SK-N-SH (cell line): ENCODE measurements at regions not wholly inside any gene's neighbourhood (a gene's known extent, or its start where the extent isn't known, plus 50 kb on each side); places are given as distances from the start of the nearest gene placed in this dataset.

Source experiments
- CTCF ChIA-PET: fragments of 300-600, 350-600 bp; formaldehyde crosslinking; extraction: SDS; loops from one replicate; lab custom pipeline; 2021; lab: Yijun Ruan, JAX
- POLR2A ChIA-PET: fragments of 350-600 bp; sonication (Branson Sonifier 250); formaldehyde crosslinking; extraction: SDS; loops from one replicate; lab custom pipeline; 2020; ENCODE audit warnings: antibody characterized with exemption, inconsistent platforms; lab: Yijun Ruan, JAX
- DNase-seq: peaks from one replicate; pipeline ENCODE4 v3.0.0; 2012
- H2AFZ ChIP-seq: fragments of 200-600 bp; sonication (generic); 2 replicates; pipeline ENCODE4 v1.8.1; 2016; ENCODE audit warnings: antibody characterized with exemption, mild to moderate bottlenecking, low read depth
- H3F3A ChIP-seq: fragments of 200-600 bp; sonication (generic); replicated peaks from 2 replicates; pipeline ENCODE3; 2016; ENCODE audit warnings: antibody characterized with exemption, mild to moderate bottlenecking; ENCODE audit not compliant: insufficient read depth
- H3K27ac ChIP-seq, 2 experiments: fragments of 200-500 bp in 1 of 2; fragments of 200-600 bp in 1 of 2; sonication (Bioruptor generic) in 1 of 2; sonication (generic), shearing (Covaris generic) in 1 of 2; 2 replicates each; pipeline versions ENCODE4 v1.5.1 to v1.6.1; 2014 to 2016; ENCODE audit warnings: low read depth in 2 of 2, inconsistent platforms in 1 of 2, low read length in 1 of 2, mild to moderate bottlenecking in 1 of 2, mixed read lengths in 1 of 2
- H3K27me3 ChIP-seq: fragments of 200-600 bp; sonication (generic), shearing (Covaris generic); 2 replicates; pipeline ENCODE4 v1.6.1; 2016; ENCODE audit warnings: mixed run types; ENCODE audit not compliant: insufficient read depth
- H3K36me3 ChIP-seq, 2 experiments: fragments of 200-500 bp in 1 of 2; fragments of 200-600 bp in 1 of 2; sonication (Bioruptor generic) in 1 of 2; sonication (generic) in 1 of 2; replicated peaks in 1 of 2; 2 replicates each; pipeline versions ENCODE3 to v1.5.1; 2014 to 2016; ENCODE audit warnings: low read length in 1 of 2, mild to moderate bottlenecking in 1 of 2; ENCODE audit not compliant: insufficient read depth in 2 of 2, control insufficient read depth in 1 of 2
- H3K4me1 ChIP-seq, 2 experiments: fragments of 200-500 bp in 1 of 2; fragments of 200-600 bp in 1 of 2; sonication (Bioruptor generic) in 1 of 2; sonication (generic), shearing (Covaris generic) in 1 of 2; 2 replicates each; pipeline versions ENCODE4 v1.5.1 to v1.6.1; 2014 to 2016; ENCODE audit warnings: low read depth in 1 of 2, low read length in 1 of 2, mixed run types in 1 of 2; ENCODE audit not compliant: insufficient read depth in 2 of 2, control insufficient read depth in 1 of 2
- H3K4me2 ChIP-seq: fragments of 200-600 bp; sonication (generic), shearing (Covaris generic); 2 replicates; pipeline ENCODE4 v1.6.1; 2017; ENCODE audit warnings: mixed run types
- H3K4me3 ChIP-seq, 2 experiments: fragments of 200-500 bp in 1 of 2; fragments of 200-600 bp in 1 of 2; sonication (Bioruptor generic) in 1 of 2; sonication (generic), shearing (Covaris generic) in 1 of 2; 2 replicates each; pipeline versions ENCODE4 v1.5.1 to v1.8.1; 2014 to 2016; ENCODE audit warnings: low read depth in 2 of 2, inconsistent platforms in 1 of 2, low read length in 1 of 2, mild to moderate bottlenecking in 1 of 2, mixed read lengths in 1 of 2, moderate library complexity in 1 of 2
- H3K79me2 ChIP-seq: fragments of 200-600 bp; sonication (generic); 2 replicates; pipeline ENCODE4 v1.8.1; 2017; ENCODE audit warnings: mild to moderate bottlenecking; ENCODE audit not compliant: insufficient read depth
- H3K9ac ChIP-seq: fragments of 200-600 bp; sonication (generic); 2 replicates; pipeline ENCODE4 v1.6.1; 2017; ENCODE audit warnings: mixed run types
- H3K9me2 ChIP-seq: fragments of 200-600 bp; sonication (generic); 2 replicates; pipeline ENCODE4 v1.6.1; 2017; ENCODE audit warnings: mixed run types
- H3K9me3 ChIP-seq: fragments of 200-600 bp; sonication (generic); 2 replicates; pipeline ENCODE4 v1.6.1; 2017; ENCODE audit warnings: mixed run types, mild to moderate bottlenecking, moderate library complexity
- H4K20me1 ChIP-seq: fragments of 200-600 bp; sonication (generic); 2 replicates; pipeline ENCODE4 v1.6.1; 2017; ENCODE audit warnings: mild to moderate bottlenecking, mixed run types; ENCODE audit not compliant: insufficient read depth
- CHD2 ChIP-seq: fragments of 150-350 bp; IDR thresholded peaks from 2 replicates; pipeline ENCODE4 v1.6.1; 2018; ENCODE audit warnings: low read length; ENCODE audit not compliant: partially characterized antibody
- EP300 ChIP-seq, 2 experiments: IDR thresholded peaks; 2 replicates each; pipeline versions ENCODE4 v1.4.0 to v1.6.1; 2012; ENCODE audit warnings: borderline replicate concordance in 1 of 2, low read depth in 1 of 2, low read length in 1 of 2
- FOSL2 ChIP-seq: IDR thresholded peaks from 2 replicates; pipeline ENCODE4 v1.4.0; 2012; ENCODE audit warnings: low read depth, mild to moderate bottlenecking, moderate library complexity, borderline replicate concordance
- FOXJ3 ChIP-seq: sonication (generic); formaldehyde crosslinking; IDR thresholded peaks from 2 replicates; pipeline ENCODE4 v1.5.1; 2020; ENCODE audit warnings: mild to moderate bottlenecking, missing genetic modification reagents
- FOXM1 ChIP-seq: IDR thresholded peaks from 2 replicates; pipeline ENCODE4 v1.4.0; 2012; ENCODE audit warnings: low read depth, mild to moderate bottlenecking
- GATA2 ChIP-seq: sonication (generic); formaldehyde crosslinking; IDR thresholded peaks from 2 replicates; pipeline ENCODE4 v1.5.0; 2020; ENCODE audit warnings: mild to moderate bottlenecking, missing genetic modification reagents
- MEF2A ChIP-seq: IDR thresholded peaks from 2 replicates; pipeline ENCODE4 v1.4.0; 2012; ENCODE audit warnings: low read depth, borderline replicate concordance
- NFIC ChIP-seq: IDR thresholded peaks from 2 replicates; pipeline ENCODE4 v1.4.0; 2012; ENCODE audit warnings: borderline replicate concordance
- NRF1 ChIP-seq: IDR thresholded peaks from 2 replicates; pipeline ENCODE4 v1.6.1; 2012; ENCODE audit warnings: low read depth, mild to moderate bottlenecking, low read length
- RAD21 ChIP-seq: IDR thresholded peaks from 2 replicates; pipeline ENCODE4 v1.6.1; 2012; ENCODE audit warnings: mild to moderate bottlenecking, low read length
- RFX5 ChIP-seq: IDR thresholded peaks from 2 replicates; pipeline ENCODE4 v1.6.1; 2012; ENCODE audit warnings: mild to moderate bottlenecking, improper control_type of control experiment, low read length
- RXRA ChIP-seq: IDR thresholded peaks from 2 replicates; pipeline ENCODE4 v1.4.0; 2012; ENCODE audit warnings: low read depth, mild to moderate bottlenecking, borderline replicate concordance
- TAF1 ChIP-seq: IDR thresholded peaks from 2 replicates; pipeline ENCODE4 v1.6.1; 2012; ENCODE audit warnings: low read depth, mild to moderate bottlenecking, low read length, moderate library complexity, borderline replicate concordance
- TCF12 ChIP-seq: IDR thresholded peaks from 2 replicates; pipeline ENCODE4 v1.4.0; 2012
- USF1 ChIP-seq: IDR thresholded peaks from 2 replicates; pipeline ENCODE4 v1.4.0; 2012; ENCODE audit warnings: low read depth, borderline replicate concordance
- YY1 ChIP-seq: IDR thresholded peaks from 2 replicates; pipeline ENCODE4 v1.4.0; 2012; ENCODE audit warnings: low read depth, mild to moderate bottlenecking
- WGBS: methylation state at CpG from one replicate; pipeline ENCODE4 v1.1.6; 2017; ENCODE audit warnings: low lambda C conversion rate; 5-methylcytosine and 5-hydroxymethylcytosine counted together

GRCh38 chr10:131817866-131818509 is 82.8 kb upstream of the PPP2R2D start (continued):
- TF ChIP-seq YY1 (no peak), RAD21 (no peak), RXRA (no peak), MEF2A (no peak), FOXJ3 (CRISPR knock-in tag) (no peak)

GRCh38 chr10:131818510-131819234 is 82.1 kb upstream of the PPP2R2D start:
- H3K9me3 ChIP-seq = no peaks in the 10 kb centered on the region
- no peak overlapping the region for H3K4me2 ChIP-seq
- TF ChIP-seq FOSL2 (no peak), NRF1 (no peak), USF1 (no peak), FOXM1 (no peak), NFIC (no peak), GATA2 (CRISPR knock-in tag) (no peak), RAD21 (no peak), RFX5 (no peak), CHD2 (no peak), TAF1 (no peak), MEF2A (no peak), YY1 (no peak), TCF12 (no peak), FOXJ3 (CRISPR knock-in tag) (no peak), EP300 (IDR thresholded peaks at IDR 0.05; ENCODE audit: borderline replicate concordance in 1 of 2, low read depth in 1 of 2, low read length in 1 of 2) (no peak)
- TF ChIP-seq, all 33 proteins: peak for 0
- Histone ChIP-seq H3K4me1 (no peaks in the 10 kb centered on the region), H3K9me2 (no peaks in the 10 kb centered on the region), H3F3A (no peaks in the 10 kb centered on the region), H3K9ac (no peak overlapping the region), H3K27me3 (no peaks in the 10 kb centered on the region), H3K79me2 (no peaks in the 10 kb centered on the region), H3K27ac (no peak overlapping the region), H3K36me3 (no peaks in the 10 kb centered on the region), H4K20me1 (no peaks in the 10 kb centered on the region), H2AFZ (no peak overlapping the region), H3K4me3 (no peak overlapping the region)
- ChIA-PET POLR2A (no interaction called here), CTCF (no interaction called here)
- peak; percentile 20 for DNase-seq
- WGBS = 69% methylated on average over 20 of the region's 22 CpGs
